PFSK-1 (cell line): ENCODE measurements at regions not wholly inside any gene's neighbourhood (a gene's known extent, or its start where the extent isn't known, plus 50 kb on each side); places are given as distances from the start of the nearest gene placed in this dataset.

ENCODE experiments used
- FOXP2 ChIP-seq: optimal IDR thresholded peaks from 2 replicates; pipeline ENCODE3; 2011; ENCODE audit warnings: borderline replicate concordance, control low read depth, inconsistent platforms; ENCODE audit not compliant: insufficient read depth; ENCODE audit errors: extremely low read length, extremely low read depth
- POLR2AphosphoS5 ChIP-seq: IDR thresholded peaks from 2 replicates; pipeline ENCODE4 v1.6.1; 2012; ENCODE audit warnings: low read depth, mild to moderate bottlenecking, control low read depth, low read length, moderate library complexity
- REST ChIP-seq, 2 experiments: IDR thresholded peaks; 2 replicates each; pipeline versions ENCODE4 v1.6.1 to v1.8.0; 2011 to 2012; ENCODE audit warnings: low read depth in 2 of 2, low read length in 2 of 2, control low read depth in 1 of 2, inconsistent platforms in 1 of 2, mild to moderate bottlenecking in 1 of 2, moderate library complexity in 1 of 2; ENCODE audit not compliant: insufficient read depth in 1 of 2
- SIN3A ChIP-seq: IDR thresholded peaks from 2 replicates; pipeline ENCODE4 v1.6.1; 2012; ENCODE audit warnings: mild to moderate bottlenecking, low read length, moderate library complexity, borderline replicate concordance; ENCODE audit not compliant: insufficient read depth
- TAF1 ChIP-seq: IDR thresholded peaks from 2 replicates; pipeline ENCODE4 v1.6.1; 2012; ENCODE audit warnings: low read length, control low read depth, borderline replicate concordance; ENCODE audit not compliant: insufficient read depth

DNA sequence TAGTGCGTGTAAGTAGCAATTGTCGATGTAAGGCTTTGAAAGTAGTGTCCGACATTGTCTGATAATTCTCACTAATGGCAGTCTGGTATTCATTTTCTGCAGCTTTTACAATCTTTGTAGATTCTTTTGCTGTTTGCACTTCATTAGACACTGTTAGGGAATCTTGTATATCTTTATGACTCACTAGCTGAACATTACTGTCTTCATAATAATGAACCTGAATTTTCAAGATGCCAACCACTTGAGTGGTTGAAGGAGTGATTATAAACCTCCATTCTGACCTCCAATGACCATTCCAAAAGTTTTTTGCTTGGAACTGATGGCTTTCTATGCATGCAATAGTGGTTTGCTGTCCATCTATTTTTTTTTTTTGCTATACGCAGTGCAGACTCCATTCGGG, 76.4 kb upstream of the MFGE8 start:
- TF ChIP-seq REST (IDR thresholded peaks at IDR 0.05; ENCODE audit: insufficient read depth in 1 of 2, low read depth in 2 of 2, low read length in 2 of 2) (no peak), POLR2AphosphoS5 (no peak), SIN3A (no peak), TAF1 (no peak), FOXP2 (no peak)
